ENCODE measurements at regions not wholly inside any gene's neighbourhood (a gene's known extent, or its start where the extent isn't known, plus 50 kb on each side); places are given as distances from the start of the nearest gene placed in this dataset.

DNA sequence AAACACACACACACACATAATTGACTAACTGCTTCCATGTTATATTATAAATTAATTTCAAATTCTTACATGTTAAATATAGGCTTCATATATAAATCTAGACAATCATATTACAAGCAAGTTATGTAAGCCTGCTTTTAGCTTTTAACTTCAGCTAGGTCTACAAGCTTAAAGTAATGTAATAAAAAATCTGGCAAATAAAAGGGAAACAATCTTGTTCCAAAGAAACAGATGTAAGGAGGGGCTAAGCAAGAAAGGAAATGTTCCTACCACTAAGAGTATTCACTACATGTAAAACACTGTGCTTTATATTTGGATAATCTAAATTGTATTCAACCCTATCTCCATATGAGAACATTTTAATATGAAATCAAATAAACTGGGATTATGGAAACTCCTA, 110.4 kb downstream of the SLC6A15 start:
- no peak for DNase-seq
- CTCF ChIA-PET, result no interaction called here

More for the DNA sequence above, 110.4 kb downstream of the SLC6A15 start:
- Histone ChIP-seq H2AK5ac (ENCODE audit: low read depth, low read length) (no peak overlapping the region), H4K20me1 (ENCODE audit: insufficient read depth, low read length) (no peaks in the 10 kb centered on the region), H3K9me3 (ENCODE audit: control insufficient read depth, insufficient read depth, low read length) (no peaks in the 10 kb centered on the region), H3K36me3 (ENCODE audit: control insufficient read depth, insufficient read depth, low read length) (no peaks in the 10 kb centered on the region), H2AK9ac (replicated peaks; ENCODE audit: low read depth, low read length, poor library complexity) (no peak overlapping the region), H3K14ac (replicated peaks; ENCODE audit: low read depth, low read length) (no peak overlapping the region), H4K8ac (ENCODE audit: low read depth in 2 of 2, low read length in 2 of 2) (no peak overlapping the region), H2BK15ac (ENCODE audit: low read depth, low read length) (no peak overlapping the region), H3K4me1 (ENCODE audit: control insufficient read depth, insufficient read depth, low read length) (no peaks in the 10 kb centered on the region), H2BK20ac (ENCODE audit: low read depth, low read length) (no peak overlapping the region), H2BK5ac (ENCODE audit: low read depth, low read length, poor library complexity, severe bottlenecking) (no peak overlapping the region), H3K4ac (ENCODE audit: low read depth, low read length) (no peak overlapping the region), H2BK120ac (ENCODE audit: low read depth, low read length) (no peak overlapping the region), H4K5ac (ENCODE audit: low read depth, low read length) (no peak overlapping the region), H3K56ac (ENCODE audit: extremely low read depth, insufficient read depth, low read length) (no peak overlapping the region), H3K79me1 (ENCODE audit: low read depth in 1 of 2, low read length in 2 of 2) (no peaks in the 10 kb centered on the region), H3K4me2 (ENCODE audit: low read depth, low read length) (no peak overlapping the region), H3K9me1 (ENCODE audit: insufficient read depth, low read length) (no peaks in the 10 kb centered on the region), H3K9ac (ENCODE audit: low read depth, low read length) (no peak overlapping the region), H3K27ac (ENCODE audit: insufficient read depth, low read length) (no peak overlapping the region), H3K4me3 (ENCODE audit: insufficient read depth, low read depth, low read length) (no peak overlapping the region), H3K23ac (ENCODE audit: low read depth, low read length) (no peak overlapping the region), H4K91ac (ENCODE audit: insufficient read depth, low read depth, low read length) (no peak overlapping the region), H2AFZ (replicated peaks; ENCODE audit: low read length, poor library complexity) (no peak overlapping the region), H3K18ac (ENCODE audit: low read depth, low read length) (no peak overlapping the region), H3K27me3 (ENCODE audit: control insufficient read depth, insufficient read depth, low read length) (no peaks in the 10 kb centered on the region)
- dilution Hi-C loops (cut with HindIII; ENCODE audit: low sequenced_read_pairs, unreplicated experiment) (no loop called here), intact Hi-C loops (cut with micrococcal nuclease) (no loop called here), in situ Hi-C loops (cut with MboI; ENCODE audit: low sequenced_read_pairs) (no loop called here)
- no peak for ATAC-seq (ENCODE audit: low read depth)
- POLR2A ChIA-PET (ENCODE audit: unreplicated experiment), result no interaction called here
- TF ChIP-seq, protein P1, sequence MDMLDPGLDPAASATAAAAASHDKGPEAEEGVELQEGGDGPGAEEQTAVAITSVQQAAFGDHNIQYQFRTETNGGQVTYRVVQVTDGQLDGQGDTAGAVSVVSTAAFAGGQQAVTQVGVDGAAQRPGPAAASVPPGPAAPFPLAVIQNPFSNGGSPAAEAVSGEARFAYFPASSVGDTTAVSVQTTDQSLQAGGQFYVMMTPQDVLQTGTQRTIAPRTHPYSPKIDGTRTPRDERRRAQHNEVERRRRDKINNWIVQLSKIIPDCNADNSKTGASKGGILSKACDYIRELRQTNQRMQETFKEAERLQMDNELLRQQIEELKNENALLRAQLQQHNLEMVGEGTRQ (IDR thresholded peaks at IDR 0.05; ENCODE audit: low read depth, low read length), result no peak
- no TSS peak for BruUV-seq (replicated peaks)

All from IMR-90 (cell line).